ENCODE measurements at regions not wholly inside any gene's neighbourhood (a gene's known extent, or its start where the extent isn't known, plus 50 kb on each side); places are given as distances from the start of the nearest gene placed in this dataset.
A peak's percentile ranks its signal among the peaks of the same experiment; 100 is the strongest.

DNA sequence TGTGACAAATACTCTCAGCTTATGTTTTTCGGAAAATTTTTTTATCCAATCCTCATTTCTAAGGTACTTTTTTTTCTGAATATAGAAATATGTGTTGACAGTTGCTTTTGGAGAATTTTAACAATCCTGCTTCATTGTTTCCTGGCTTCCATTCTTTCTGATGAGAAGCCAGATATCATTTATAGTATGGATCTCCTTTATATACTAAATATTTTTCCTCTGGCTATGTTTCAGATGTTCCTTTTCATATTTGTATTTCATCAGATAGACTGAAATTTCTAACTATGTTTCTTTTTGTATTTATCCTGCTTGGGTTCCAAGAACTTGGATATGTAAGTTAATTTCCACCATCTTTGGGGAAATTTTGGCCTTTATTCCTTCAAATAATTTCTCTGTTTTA is 138.9 kb upstream of the CDH11 start:
- Mint-ChIP-seq H3K27me3 (ENCODE audit: insufficient read depth) (no peaks in the 10 kb centered on the region), H3K9me3 (no peaks in the 10 kb centered on the region), H3K27ac (no peak overlapping the region), H3K4me1 (peaks cover 4% of the 10 kb centered on the region), H3K36me3 (ENCODE audit: low read depth) (no peaks in the 10 kb centered on the region), H3K4me3 (no peak overlapping the region)
- no peaks in the 10 kb centered on the region for H3K4me1 ChIP-seq (ENCODE audit: control insufficient read depth, insufficient read depth, low read length)
- H3K4me3 ChIP-seq (ENCODE audit: low read length) = no peak overlapping the region
- H3K27ac ChIP-seq (ENCODE audit: low read depth, low read length) = no peak overlapping the region
- no peak overlapping the region for H3K9ac ChIP-seq (ENCODE audit: extremely low read depth, low read length, poor library complexity, severe bottlenecking)
- no peaks in the 10 kb centered on the region for H3K36me3 ChIP-seq (ENCODE audit: control insufficient read depth, insufficient read depth, low read length)
- DNase-seq = no peak
- no peaks in the 10 kb centered on the region for H3K27me3 ChIP-seq (ENCODE audit: control insufficient read depth, insufficient read depth, low read length, poor library complexity, severe bottlenecking)
- TF ChIP-seq, protein P1, sequence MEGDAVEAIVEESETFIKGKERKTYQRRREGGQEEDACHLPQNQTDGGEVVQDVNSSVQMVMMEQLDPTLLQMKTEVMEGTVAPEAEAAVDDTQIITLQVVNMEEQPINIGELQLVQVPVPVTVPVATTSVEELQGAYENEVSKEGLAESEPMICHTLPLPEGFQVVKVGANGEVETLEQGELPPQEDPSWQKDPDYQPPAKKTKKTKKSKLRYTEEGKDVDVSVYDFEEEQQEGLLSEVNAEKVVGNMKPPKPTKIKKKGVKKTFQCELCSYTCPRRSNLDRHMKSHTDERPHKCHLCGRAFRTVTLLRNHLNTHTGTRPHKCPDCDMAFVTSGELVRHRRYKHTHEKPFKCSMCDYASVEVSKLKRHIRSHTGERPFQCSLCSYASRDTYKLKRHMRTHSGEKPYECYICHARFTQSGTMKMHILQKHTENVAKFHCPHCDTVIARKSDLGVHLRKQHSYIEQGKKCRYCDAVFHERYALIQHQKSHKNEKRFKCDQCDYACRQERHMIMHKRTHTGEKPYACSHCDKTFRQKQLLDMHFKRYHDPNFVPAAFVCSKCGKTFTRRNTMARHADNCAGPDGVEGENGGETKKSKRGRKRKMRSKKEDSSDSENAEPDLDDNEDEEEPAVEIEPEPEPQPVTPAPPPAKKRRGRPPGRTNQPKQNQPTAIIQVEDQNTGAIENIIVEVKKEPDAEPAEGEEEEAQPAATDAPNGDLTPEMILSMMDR (conservative IDR thresholded peaks at IDR 0.05) = no peak
- WGBS, 2 experiments (ENCODE audit: insufficient coverage in 1 of 2, insufficient read length in 1 of 2) = 100% methylated on average over 1 of the region's 1 CpG; no CpG with 5 or more reads in 1 of the 2 experiments
- H3K9me3 ChIP-seq (ENCODE audit: control insufficient read depth, low read length) = no peaks in the 10 kb centered on the region

DNA sequence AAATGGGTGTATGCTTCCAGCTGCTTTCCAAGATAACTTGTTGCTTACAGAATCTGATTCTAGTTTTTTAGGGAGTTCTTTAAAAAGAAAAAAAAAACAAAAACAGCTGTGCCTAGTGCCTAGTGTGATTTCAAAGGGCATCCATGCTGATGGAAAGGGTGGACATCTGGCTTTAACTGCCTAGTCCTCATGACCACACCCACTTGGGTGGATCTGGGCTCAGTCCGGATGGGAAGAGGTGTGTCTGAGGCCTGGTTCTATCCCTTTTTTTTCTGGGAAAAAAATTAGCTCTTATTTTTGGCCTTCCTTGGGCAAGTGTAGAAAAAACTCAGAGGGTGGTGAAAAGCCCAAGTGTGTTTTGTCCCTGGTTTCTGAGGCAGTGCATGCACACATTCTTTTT is 132.3 kb upstream of the CDH11 start:
- H3K9me3 Mint-ChIP-seq = no peaks in the 10 kb centered on the region
- H3K36me3 Mint-ChIP-seq (ENCODE audit: low read depth) = no peaks in the 10 kb centered on the region
- no peak overlapping the region for H3K27ac Mint-ChIP-seq
- H3K36me3 ChIP-seq (ENCODE audit: control insufficient read depth, insufficient read depth, low read length) = no peaks in the 10 kb centered on the region
- H3K9me3 ChIP-seq (ENCODE audit: control insufficient read depth, low read length) = no peaks in the 10 kb centered on the region
- H3K4me3 Mint-ChIP-seq = no peak overlapping the region
- TF ChIP-seq, protein P1 (conservative IDR thresholded peaks at IDR 0.05) = no peak
- no peak for DNase-seq
- peaks cover 9% of the 10 kb centered on the region for H3K4me1 Mint-ChIP-seq
- no peaks in the 10 kb centered on the region for H3K4me1 ChIP-seq (ENCODE audit: control insufficient read depth, insufficient read depth, low read length)
- H3K9ac ChIP-seq (ENCODE audit: extremely low read depth, low read length, poor library complexity, severe bottlenecking) = no peak overlapping the region
- H3K4me3 ChIP-seq (ENCODE audit: low read length) = no peak overlapping the region
- WGBS, 2 experiments (ENCODE audit: insufficient coverage in 1 of 2, insufficient read length in 1 of 2) = 94% methylated on average over 1 of the region's 1 CpG; no CpG with 5 or more reads in 1 of the 2 experiments
- H3K27ac ChIP-seq (ENCODE audit: low read depth, low read length) = no peak overlapping the region
- no peaks in the 10 kb centered on the region for H3K27me3 Mint-ChIP-seq (ENCODE audit: insufficient read depth)
- no peaks in the 10 kb centered on the region for H3K27me3 ChIP-seq (ENCODE audit: control insufficient read depth, insufficient read depth, low read length, poor library complexity, severe bottlenecking)

DNA sequence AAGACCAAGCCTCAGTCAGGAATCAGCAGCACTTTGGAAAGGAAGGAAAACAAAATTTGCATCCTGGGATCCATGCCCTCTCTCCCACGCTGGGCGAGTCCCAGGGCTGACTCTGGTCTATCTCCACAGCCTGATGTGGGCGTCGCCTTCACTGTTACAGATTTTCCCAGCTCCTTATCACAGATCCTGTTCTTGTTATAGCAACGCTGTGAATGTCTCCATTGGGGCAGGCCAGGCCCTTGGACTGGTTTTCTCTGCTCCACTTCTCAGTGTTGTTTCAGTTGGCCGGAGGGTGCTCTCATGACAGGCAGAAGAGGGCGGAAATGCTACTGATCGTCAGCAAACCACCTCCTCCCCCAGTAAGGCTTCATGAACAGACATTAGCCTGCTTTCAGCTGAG is 127.9 kb upstream of the CDH11 start:
- Histone ChIP-seq H3K4me3 (ENCODE audit: low read length) (no peak overlapping the region), H3K4me1 (ENCODE audit: control insufficient read depth, insufficient read depth, low read length) (no peaks in the 10 kb centered on the region), H3K27me3 (ENCODE audit: control insufficient read depth, insufficient read depth, low read length, poor library complexity, severe bottlenecking) (no peaks in the 10 kb centered on the region), H3K9ac (ENCODE audit: extremely low read depth, low read length, poor library complexity, severe bottlenecking) (no peak overlapping the region), H3K9me3 (ENCODE audit: control insufficient read depth, low read length) (no peaks in the 10 kb centered on the region), H3K27ac (ENCODE audit: low read depth, low read length) (no peak overlapping the region), H3K36me3 (ENCODE audit: control insufficient read depth, insufficient read depth, low read length) (no peaks in the 10 kb centered on the region)
- WGBS, 2 experiments (ENCODE audit: insufficient coverage in 1 of 2, insufficient read length in 1 of 2) = 85 to 89% methylated on average over 7 to 8 of the region's 8 CpGs
- Mint-ChIP-seq H3K4me3 (no peak overlapping the region), H3K27me3 (ENCODE audit: insufficient read depth) (no peaks in the 10 kb centered on the region), H3K9me3 (no peaks in the 10 kb centered on the region), H3K4me1 (peaks cover 12% of the 10 kb centered on the region), H3K27ac (peak overlapping the region; percentile 11), H3K36me3 (ENCODE audit: low read depth) (no peaks in the 10 kb centered on the region)
- DNase-seq = peak; percentile 77
- TF ChIP-seq, protein P1 (conservative IDR thresholded peaks at IDR 0.05) = no peak

All from endodermal cell (in vitro differentiated cells).